ENCODE measurements at regions not wholly inside any gene's neighbourhood (a gene's known extent, or its start where the extent isn't known, plus 50 kb on each side); places are given as distances from the start of the nearest gene placed in this dataset.

DNA sequence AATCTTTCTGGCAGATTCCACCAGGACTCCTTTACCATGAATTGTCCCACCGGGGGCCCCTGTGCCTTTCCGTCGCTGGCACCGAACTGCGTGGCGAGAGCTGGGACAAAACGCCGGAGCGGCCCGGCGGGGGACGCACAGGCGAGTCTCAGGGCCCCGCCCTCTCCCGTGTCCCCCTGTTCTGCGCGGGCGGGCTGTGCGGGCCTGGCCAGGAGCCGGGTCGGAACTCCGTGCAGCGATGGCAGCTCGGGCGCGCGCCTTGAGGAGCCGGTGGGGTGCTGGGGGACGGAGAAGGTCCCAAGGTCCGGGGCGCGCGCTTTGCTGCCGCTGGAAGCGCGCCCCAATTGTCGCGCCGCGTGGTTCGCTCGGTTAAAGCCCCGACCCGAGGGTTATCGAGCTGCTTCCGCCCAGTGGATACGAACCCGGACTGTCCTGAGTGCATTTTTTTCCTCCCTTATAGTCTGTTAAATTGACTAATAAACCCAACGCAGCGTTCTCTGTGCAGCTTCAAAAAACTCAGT lies 125.3 kb downstream of the TMEM174 start:
- no peak for FAIRE-seq
- no peak for DNase-seq (ENCODE audit: extremely low spot score, insufficient read length, low read depth)

DNA sequence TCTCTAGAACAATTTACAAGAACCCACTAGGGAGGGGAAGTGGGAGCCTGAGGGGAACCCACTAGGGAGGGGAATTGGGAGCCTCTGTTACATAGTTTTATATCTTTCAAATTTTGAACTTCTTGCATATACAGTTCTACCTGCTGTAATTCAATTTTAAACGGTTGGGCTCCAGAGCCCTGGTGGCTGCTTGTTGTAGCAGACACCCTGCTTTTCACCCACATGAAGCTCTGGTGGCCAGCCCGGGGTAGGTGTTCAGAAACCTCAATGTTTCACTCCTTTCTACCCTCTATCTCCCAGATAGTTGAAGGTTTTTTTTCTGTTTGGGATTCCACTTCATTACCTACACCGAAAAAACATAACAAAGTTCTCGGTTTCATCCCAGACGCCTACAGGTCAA lies 124.4 kb downstream of the TMEM174 start:
- no peak for FAIRE-seq
- no peak for DNase-seq (ENCODE audit: extremely low spot score, insufficient read length, low read depth)

DNA sequence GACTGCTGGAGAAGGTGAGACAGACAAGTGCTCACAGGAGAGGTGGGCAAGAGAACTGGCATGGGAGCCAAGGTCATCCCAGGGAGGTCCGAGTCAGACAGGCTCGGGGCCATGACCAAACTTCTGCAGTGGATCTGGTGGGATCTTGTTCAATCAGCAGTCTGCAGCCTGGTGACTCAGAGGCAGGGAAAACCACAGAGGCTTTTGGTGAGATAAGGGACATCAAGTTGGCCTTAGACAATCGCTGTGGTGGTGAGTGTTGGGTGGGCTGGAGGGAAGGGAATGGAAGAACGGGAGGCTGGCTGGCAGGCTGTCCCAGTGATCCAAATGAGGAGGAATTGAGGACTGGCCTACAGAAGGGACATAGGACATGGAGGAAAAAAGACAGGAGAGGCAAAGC lies 123.8 kb downstream of the TMEM174 start:
- no peak for FAIRE-seq

DNA sequence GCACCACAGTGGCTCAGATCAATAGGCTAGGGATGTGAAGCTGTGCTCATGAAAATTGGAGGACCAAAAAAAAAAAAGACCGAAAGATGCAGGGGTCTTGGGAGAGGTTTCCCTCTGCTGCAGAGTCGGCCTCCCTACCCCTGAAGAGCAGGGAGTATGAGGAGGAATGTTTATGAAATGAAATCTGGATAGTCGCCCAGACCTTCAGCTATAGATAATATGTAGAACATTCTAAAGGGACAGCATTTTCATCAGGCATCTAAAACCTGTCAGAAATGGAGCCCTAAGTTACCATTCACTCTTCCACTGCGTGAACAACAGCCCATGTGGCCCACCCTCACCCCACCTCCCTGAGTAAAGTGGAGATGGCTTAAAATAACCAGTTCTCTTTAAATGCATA lies 122.9 kb downstream of the TMEM174 start:
- DNase-seq (ENCODE audit: extremely low spot score, insufficient read length, low read depth) (no peak), FAIRE-seq (no peak)

More for the DNA sequence above, 123.8 kb downstream of the TMEM174 start:
- no peak for DNase-seq (ENCODE audit: extremely low spot score, insufficient read length, low read depth)

DNA sequence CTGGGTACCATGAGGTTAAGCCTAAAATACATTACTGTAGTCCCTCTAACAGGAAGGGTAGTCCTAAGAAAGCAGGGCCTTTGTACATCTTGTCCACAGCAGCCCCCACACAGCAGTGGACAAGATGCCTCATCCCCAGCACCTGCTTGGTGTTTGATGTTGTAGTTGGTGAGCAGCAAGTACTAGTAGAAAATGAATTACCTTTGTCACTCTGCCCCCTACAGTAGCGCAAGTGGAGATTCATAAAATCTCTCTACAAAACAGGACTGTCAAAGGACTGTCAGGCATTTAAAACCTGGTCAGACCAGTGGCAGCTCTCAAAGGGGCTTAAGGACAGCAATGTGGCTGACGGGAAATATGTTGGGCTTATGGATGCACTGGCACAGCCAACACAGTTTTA lies 122.5 kb downstream of the TMEM174 start:
- FAIRE-seq: no peak
- no peak for DNase-seq (ENCODE audit: extremely low spot score, insufficient read length, low read depth)

DNA sequence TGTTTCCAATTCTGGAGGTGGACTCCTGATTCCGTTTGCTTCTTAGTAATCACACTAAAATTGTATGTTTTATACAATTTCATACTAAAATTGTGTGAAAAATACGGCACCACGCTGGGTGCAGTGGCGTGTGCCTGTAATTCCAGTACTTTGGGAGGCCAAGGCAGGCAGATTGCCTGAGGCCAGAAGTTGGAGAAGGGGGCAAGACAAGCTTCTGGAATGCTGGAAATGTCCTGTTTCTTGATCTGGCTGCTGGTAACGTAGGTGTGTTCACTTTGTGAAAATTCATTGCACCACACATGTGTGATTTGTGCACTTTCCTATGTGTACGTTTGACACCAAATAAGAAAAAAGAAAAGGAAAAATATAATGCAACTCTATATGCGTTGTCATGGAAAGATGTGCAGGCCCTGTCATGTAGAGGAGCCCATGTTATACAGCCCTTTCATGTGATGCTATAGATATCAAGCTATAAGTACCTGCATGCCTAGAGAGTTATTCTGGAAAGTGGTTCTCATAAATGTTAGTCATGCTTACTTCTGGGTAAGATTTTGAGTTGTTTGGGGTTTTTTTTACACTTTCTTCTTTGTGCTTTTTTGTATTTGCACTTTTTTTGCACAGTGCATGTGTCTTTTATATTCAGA lies 119.9 kb downstream of the TMEM174 start:
- DNase-seq (ENCODE audit: extremely low spot score, insufficient read length, low read depth) (no peak), FAIRE-seq (no peak)

DNA sequence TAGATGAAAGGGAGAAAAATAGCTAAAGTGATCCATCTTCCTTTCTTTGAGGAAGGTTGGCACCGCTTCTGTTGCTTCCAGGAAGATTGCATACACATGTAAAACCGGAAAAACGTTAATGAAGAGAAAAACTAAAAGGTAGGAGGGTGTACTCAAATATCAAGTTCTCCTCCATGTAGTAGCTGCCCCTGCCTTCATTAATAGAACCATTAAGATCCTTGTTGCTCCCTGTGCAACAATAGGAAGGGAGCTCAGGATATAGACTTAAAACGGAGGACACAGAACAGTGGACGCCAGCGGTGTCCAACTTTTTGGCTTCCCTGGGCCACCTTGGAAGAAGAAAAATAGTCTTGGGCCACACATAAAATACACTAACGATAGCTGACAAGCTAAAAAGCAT lies 118.9 kb downstream of the TMEM174 start:
- no peak for DNase-seq (ENCODE audit: extremely low spot score, insufficient read length, low read depth)
- no peak for FAIRE-seq

DNA sequence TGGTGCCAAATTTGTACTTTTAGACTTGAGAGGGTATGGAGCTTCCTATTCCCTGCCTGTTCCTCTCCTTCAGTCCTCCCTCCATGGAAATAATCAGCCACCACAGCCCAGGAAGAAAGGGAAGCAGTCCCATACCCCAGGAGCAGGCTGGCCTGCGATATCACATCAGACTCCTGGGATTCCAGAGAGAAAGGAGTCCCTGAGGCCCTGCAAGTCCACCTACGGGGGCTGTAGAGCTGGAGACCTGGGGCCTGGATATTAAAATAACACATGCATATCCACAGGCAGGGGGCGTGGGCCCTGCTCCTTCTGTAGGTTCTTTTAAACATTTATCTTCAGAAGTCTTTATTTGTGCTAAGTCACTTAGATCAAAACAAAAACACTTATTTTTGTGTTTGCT lies 117.2 kb downstream of the TMEM174 start:
- DNase-seq (ENCODE audit: extremely low spot score, insufficient read length, low read depth) (no peak), FAIRE-seq (no peak)

DNA sequence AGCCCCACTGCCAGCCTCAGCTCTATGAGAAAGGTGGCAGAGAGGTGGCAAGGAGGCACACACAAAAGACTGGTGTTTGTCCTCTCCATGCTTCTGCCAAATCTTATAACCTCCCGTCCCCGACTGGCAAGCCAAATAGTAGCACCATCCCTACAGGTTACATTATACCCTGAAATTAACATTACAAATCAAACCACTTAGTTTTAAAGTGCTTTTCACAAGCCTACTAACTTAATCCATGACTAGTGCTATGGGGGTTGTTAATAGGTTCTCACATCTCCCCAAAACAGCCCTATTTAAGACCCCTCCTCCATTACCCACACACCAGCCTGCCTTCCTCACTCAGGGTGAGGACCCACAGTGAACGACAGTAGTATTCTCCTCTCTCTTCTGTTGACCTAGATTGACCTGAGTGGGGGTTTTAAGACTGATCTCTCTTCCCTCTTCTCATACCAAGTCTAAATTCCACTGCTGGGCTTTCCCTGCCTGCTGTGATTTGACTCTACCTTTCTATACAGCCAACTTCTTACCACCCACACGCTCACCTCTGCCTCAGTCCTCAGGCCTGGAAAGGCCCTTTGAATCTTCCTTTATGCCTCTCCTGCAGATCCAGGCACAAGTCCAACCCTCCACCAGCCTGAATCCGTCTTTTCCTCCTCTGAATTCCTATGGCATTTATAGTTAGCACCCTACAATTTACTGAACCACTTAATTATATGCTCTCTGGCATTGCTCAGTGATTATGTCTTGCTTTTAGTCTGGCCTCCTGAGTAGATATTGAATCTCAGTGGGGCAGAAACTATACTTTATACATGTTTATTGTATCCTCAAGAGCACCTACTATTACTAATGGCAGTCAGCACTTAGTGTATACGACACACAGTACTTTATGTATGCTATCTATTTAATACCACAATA lies 116.1 kb downstream of the TMEM174 start:
- no peak for FAIRE-seq
- DNase-seq (ENCODE audit: extremely low spot score, insufficient read length, low read depth): no peak

DNA sequence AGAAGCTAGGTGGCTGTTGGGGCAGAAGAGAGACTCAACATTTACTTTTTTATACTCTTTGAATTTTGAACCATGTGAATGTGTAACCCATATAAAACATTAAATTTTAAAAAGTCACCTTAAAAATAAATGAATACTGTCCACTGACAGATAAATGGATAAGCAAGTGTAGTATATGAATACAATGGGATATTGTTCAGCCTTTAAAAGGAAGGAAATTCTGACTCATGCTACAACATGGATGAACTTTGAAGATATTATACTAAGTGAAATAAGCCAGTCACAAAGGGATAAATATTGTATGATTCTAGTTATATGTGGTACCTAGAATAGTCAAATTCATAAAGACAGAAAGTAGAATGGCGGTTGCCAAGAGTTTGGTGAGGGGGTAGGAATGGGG lies 113.9 kb downstream of the TMEM174 start:
- FAIRE-seq: no peak
- DNase-seq (ENCODE audit: extremely low spot score, insufficient read length, low read depth): no peak

DNA sequence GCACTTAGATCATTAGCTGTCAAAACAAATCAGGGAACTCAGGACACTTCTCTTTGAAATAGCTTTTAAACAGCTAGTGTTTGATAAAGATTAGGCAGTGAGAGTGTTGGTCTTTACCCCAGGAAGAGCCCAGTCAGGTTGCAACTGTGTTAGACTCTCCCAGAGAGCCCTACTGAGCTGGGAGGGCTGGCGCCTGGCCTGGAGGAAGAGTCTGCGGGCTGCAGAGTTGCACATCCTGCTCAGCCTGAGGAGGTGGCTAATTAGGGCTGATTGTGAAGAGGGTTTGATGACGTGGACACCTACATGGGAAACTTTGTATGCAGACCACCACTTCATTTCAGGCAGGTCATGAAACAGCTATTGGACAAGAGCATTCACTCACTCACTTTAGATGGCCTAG lies 112.0 kb downstream of the TMEM174 start:
- FAIRE-seq: no peak
- DNase-seq (ENCODE audit: extremely low spot score, insufficient read length, low read depth): no peak

DNA sequence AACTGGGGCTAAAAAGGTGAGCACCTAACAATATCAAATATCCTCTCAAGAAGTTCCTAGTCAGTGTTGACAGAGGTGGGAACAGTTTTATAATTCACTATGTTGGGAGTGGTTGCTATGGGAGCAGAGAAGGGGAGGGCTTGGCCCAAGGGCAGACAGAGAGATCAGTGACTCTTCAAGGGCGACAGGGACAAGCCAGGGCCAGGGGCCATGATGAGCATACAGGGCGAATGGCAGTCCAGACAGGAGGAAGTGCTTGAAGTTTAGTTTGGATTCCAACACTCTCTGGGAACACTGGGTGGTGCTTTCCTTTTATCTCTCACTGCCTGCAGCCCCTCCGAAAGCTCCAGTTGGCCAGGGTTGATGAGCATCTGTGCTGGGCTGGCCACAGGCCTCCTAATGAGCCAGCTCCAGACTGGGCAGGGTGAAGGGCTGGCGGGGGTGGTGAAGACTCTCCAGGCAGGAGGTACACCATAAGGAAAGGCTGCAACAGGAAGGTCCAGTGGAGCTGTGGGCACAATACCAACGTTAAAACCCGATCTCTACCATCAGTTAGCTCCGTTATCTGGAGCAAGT lies 111.3 kb downstream of the TMEM174 start:
- DNase-seq (ENCODE audit: extremely low spot score, insufficient read length, low read depth) (no peak), FAIRE-seq (no peak)

DNA sequence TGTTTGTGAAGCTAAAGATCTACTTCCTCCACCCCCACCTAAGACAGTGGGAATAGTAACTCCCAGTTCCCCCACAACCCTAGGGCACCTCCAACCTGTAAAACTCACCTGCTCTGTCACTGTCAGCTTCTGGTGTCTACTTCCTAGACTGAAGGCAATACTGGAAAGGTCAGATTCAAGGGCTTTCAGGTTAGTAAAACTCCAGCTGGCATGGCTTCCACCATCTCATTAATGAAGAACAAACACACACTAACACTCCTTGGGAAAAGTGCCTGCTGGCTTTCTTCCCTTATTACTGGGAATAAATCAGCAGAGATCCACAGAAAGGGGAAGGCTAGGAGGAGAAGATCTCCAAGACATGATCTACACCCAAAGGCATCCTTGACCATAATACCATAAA lies 109.9 kb downstream of the TMEM174 start:
- FAIRE-seq (no peak), DNase-seq (ENCODE audit: extremely low spot score, insufficient read length, low read depth) (no peak)

DNA sequence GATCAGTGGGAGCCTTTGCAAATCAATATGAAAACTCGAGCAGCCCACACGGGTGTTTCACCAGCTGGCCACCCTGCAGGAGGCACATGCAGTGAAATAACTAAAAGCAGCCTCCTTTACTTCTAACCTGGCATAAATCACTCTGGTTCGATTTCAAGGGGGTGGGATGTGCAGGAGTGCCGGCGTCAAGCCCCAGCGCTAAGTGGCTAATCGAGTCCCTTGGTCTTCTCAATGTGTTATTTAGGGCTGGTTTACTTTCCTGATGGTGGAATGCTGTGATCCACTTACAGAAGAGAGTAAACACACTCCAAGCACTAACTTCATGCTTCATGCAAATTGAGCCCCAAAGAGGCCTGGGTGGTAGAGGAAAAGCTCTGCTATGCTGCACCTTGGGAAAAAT lies 109.4 kb downstream of the TMEM174 start:
- no peak for FAIRE-seq

DNA sequence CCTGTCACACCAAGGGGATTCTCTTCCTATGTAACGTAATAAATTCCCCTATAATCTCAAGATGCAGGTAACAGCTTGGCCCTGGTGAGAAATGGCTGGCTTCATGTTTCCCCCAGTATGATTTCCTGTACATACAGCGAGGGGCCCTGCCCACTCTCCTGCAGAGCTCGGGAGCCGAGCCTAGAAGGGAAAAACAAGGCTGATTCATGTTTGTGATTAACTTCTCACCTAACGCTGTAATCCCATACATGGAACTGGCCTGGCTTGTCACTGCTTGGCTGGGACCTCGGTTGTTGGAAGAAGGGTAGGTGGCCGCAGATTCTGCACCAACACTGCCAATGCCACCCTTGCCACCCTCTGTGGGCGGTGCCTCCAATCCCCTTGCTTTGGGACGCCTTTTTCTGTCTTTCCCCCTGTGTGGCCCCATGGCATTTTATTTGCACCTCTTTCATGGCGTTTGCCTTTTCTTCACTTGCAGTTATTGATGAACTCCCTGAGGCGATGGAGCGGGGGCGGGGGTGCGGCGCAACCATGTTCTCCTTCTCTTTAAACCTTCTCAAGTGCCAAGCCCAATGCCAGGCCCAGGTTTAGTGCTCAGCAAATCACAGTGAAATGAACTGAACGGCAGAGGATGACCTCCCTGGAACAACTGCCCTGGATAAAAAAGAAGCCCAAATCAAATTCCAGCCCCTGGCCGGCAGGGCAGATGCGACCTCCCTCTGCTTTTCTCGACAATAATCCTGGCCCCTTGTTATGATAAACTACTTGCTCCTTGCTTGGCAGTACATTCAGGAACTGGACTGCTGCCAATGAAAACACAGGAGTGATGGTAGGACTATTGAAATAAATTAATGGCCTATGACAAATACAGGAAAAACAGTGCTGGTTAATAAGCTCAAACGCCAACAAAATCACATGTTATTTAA lies 108.1 kb downstream of the TMEM174 start:
- DNase-seq (ENCODE audit: extremely low spot score, insufficient read length, low read depth): no peak
- FAIRE-seq: no peak

More for the DNA sequence above, 109.4 kb downstream of the TMEM174 start:
- no peak for DNase-seq (ENCODE audit: extremely low spot score, insufficient read length, low read depth)

DNA sequence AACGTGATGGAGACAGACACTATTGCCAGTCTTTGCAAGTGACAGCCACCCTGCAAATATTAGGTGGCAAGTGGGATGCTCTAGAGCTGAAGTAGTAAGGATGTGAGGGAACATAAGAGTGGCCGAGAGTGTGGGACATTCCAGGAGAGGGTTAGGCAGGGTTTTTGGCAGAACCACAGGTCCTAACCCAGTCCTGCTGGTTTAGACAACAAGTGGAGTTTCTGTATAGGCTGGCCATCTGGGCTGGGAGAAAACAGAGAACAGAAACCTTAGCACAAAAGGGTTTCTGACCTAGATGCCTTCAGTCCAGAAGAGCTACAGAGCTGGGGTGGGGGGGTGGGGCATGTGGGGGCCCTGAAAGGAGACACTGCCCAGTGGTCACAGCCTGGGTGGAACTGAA lies 107.4 kb downstream of the TMEM174 start:
- DNase-seq (ENCODE audit: extremely low spot score, insufficient read length, low read depth) (no peak), FAIRE-seq (no peak)

DNA sequence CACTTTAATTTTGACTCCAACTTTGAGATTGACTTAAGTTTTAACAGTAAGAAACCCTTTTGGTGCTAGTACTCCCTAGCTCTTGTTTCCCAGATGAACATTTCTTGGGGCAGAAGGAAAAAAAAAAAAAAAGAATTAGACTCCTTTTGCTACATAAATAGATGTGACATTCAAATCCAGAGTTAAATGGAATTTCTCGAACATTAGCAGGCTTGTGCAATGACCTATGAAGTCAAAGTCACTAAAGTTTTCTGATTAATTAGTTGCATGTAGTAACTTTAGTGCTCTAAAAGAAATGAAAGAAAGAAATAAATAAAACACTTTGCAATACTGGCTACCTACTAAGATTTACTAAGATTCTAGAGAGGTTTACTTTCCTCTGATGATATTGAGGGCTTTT lies 106.8 kb downstream of the TMEM174 start:
- FAIRE-seq: no peak

DNA sequence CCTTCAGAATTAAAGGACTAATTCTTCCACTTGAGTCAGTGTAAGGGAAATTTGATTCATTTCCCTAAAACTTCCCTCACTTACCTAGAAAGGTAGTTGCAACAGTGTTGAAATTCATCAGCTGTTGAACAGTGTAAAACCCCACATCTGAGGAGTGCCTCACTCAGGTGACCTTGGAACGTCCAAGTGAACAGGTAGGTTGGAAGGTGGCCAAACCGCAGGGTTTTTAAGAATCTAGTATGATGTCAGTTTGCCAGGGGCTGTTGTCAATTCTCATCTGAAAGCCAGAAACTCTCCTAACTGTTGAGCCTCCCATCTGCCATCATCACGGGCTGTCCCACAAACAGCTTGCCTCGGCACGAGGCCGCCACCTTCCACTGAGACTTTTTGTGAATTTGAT lies 105.7 kb downstream of the TMEM174 start:
- DNase-seq (ENCODE audit: extremely low spot score, insufficient read length, low read depth) (no peak), FAIRE-seq (no peak)

More for the DNA sequence above, 106.8 kb downstream of the TMEM174 start:
- no peak for DNase-seq (ENCODE audit: extremely low spot score, insufficient read length, low read depth)

DNA sequence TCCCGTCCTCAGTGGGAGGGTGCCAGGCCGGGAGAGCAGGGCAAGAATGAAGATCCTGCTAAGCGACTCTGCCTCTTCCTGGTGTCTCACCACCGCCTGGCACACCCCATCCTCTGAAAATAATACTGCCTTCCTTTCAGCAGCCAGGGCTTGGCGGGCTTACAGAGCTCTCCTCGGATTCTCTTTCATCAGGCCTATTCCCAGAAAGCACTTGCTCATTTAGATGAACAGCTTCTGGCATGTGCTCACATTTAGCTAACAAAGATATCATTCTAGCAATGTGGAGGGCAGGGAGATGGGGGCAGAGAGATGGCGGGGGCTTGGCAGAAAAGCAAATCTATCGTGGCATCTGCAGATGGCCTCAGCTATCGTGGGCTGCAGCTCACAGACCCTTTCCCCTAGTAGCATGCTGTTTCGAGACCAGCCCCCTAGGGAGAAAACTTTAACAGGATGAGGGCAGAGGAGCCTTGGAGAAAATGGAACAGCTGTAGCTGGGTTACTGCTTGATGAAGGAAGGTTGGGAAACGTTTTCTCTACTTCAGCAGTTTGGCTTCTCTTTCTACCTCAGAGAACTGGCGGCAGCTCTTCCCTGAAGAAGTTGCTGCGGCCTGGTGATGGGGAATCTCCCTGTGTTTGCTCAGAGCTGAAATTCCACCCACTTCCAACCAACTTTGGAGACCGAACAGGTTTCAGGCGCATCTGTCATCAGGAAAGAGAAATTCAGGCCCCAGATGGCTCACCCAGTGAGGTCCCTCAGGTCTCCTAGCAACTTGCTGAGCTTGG lies 102.1 kb downstream of the TMEM174 start:
- no peak for FAIRE-seq
- no peak for DNase-seq (ENCODE audit: extremely low spot score, insufficient read length, low read depth)
